DND-41 (cell line): ENCODE measurements at regions not wholly inside any gene's neighbourhood (a gene's known extent, or its start where the extent isn't known, plus 50 kb on each side); places are given as distances from the start of the nearest gene placed in this dataset.

Experiments
- ATAC-seq: fragments of 200-7000 bp; cut with Tn5 transposase; 3 replicates; pipeline ENCODE4 v1.9.1; 2021; ENCODE audit warnings: low read depth; ENCODE audit not compliant: insufficient read depth
- DNase-seq: peaks from one replicate; pipeline ENCODE4 v3.0.0-alpha.2; 2020
- H2AFZ ChIP-seq: 2 replicates; pipeline ENCODE4 v1.6.0; 2012; ENCODE audit warnings: low read depth, low read length
- H3K27ac ChIP-seq: 2 replicates; pipeline ENCODE4 v1.5.1; 2012; ENCODE audit warnings: low read length, inconsistent platforms
- H3K27me3 ChIP-seq: fragments of 200-600 bp; sonication (generic); 2 replicates; pipeline ENCODE4 v1.6.0; 2012; ENCODE audit warnings: low read length, mild to moderate bottlenecking, inconsistent platforms; ENCODE audit not compliant: insufficient read depth, poor library complexity
- H3K36me3 ChIP-seq: 2 replicates; pipeline ENCODE4 v1.5.1; 2012; ENCODE audit warnings: low read length, inconsistent platforms; ENCODE audit not compliant: insufficient read depth
- H3K4me1 ChIP-seq: 2 replicates; pipeline ENCODE4 v1.5.1; 2012; ENCODE audit warnings: mild to moderate bottlenecking, low read length; ENCODE audit not compliant: insufficient read depth
- H3K4me2 ChIP-seq: 2 replicates; pipeline ENCODE4 v1.6.0; 2012; ENCODE audit warnings: mild to moderate bottlenecking, moderate library complexity, low read length, inconsistent platforms; ENCODE audit not compliant: insufficient read depth
- H3K4me3 ChIP-seq, 2 experiments: fragments of 200-600 bp in 1 of 2; shearing (Covaris generic) in 1 of 2; 2 replicates each; pipeline ENCODE4 v1.5.1; 2012 to 2016; ENCODE audit warnings: inconsistent platforms in 2 of 2, low read length in 2 of 2, mild to moderate bottlenecking in 2 of 2, low read depth in 1 of 2, moderate library complexity in 1 of 2
- H3K79me2 ChIP-seq: 2 replicates; pipeline ENCODE4 v1.6.0; 2012; ENCODE audit warnings: low read length, inconsistent platforms; ENCODE audit not compliant: insufficient read depth
- H3K9ac ChIP-seq: 2 replicates; pipeline ENCODE4 v1.6.0; 2012; ENCODE audit warnings: low read depth, mild to moderate bottlenecking, inconsistent platforms, low read length, moderate library complexity
- H3K9me3 ChIP-seq: 2 replicates; pipeline ENCODE4 v1.5.1; 2012; ENCODE audit warnings: low read length, moderate library complexity, mild to moderate bottlenecking, inconsistent platforms; ENCODE audit not compliant: insufficient read depth, severe bottlenecking
- H4K20me1 ChIP-seq: 2 replicates; pipeline ENCODE4 v1.6.0; 2012; ENCODE audit warnings: low read length; ENCODE audit not compliant: insufficient read depth
- CTCF ChIP-seq: IDR thresholded peaks from 2 replicates; pipeline ENCODE4 v1.5.1; 2012; ENCODE audit warnings: borderline replicate concordance, low read length, moderate library complexity, mild to moderate bottlenecking; ENCODE audit not compliant: poor library complexity, severe bottlenecking; ENCODE audit errors: extremely low read depth
- EZH2 ChIP-seq: IDR thresholded peaks from 3 replicates; pipeline ENCODE4 v1.6.1; 2012; ENCODE audit warnings: borderline replicate concordance, low read depth, mild to moderate bottlenecking, moderate library complexity, low read length, inconsistent platforms; ENCODE audit not compliant: severe bottlenecking

GRCh38 chr18:75581336-75582131 is 154.0 kb upstream of the SMIM21 start:
- Histone ChIP-seq H3K36me3 (no peaks in the 10 kb centered on the region), H2AFZ (no peak overlapping the region), H3K27me3 (peaks cover 4% of the 10 kb centered on the region), H3K9ac (no peak overlapping the region), H3K79me2 (no peaks in the 10 kb centered on the region), H4K20me1 (no peaks in the 10 kb centered on the region), H3K4me2 (no peak overlapping the region), H3K27ac (no peak overlapping the region), H3K4me1 (no peaks in the 10 kb centered on the region), H3K4me3 (no peak overlapping the region), H3K9me3 (no peaks in the 10 kb centered on the region)
- no peak for ATAC-seq
- TF ChIP-seq EZH2: no peak
- no peak for TF ChIP-seq CTCF
- DNase-seq: no peak

GRCh38 chr18:75574187-75574586 is 146.7 kb upstream of the SMIM21 start:
- Histone ChIP-seq H3K9ac (no peak overlapping the region), H2AFZ (no peak overlapping the region), H4K20me1 (no peaks in the 10 kb centered on the region), H3K79me2 (no peaks in the 10 kb centered on the region), H3K9me3 (no peaks in the 10 kb centered on the region), H3K27ac (no peak overlapping the region), H3K4me3 (no peak overlapping the region), H3K4me2 (no peak overlapping the region), H3K4me1 (no peaks in the 10 kb centered on the region), H3K27me3 (peaks cover 3% of the 10 kb centered on the region), H3K36me3 (no peaks in the 10 kb centered on the region)
- DNase-seq (no peak), ATAC-seq (no peak)
- TF ChIP-seq CTCF: no peak

- Histone ChIP-seq H3K27me3 (peaks cover 5% of the 10 kb centered on the region), H3K4me1 (no peaks in the 10 kb centered on the region), H3K36me3 (no peaks in the 10 kb centered on the region), H2AFZ (no peak overlapping the region), H4K20me1 (no peaks in the 10 kb centered on the region), H3K9me3 (no peaks in the 10 kb centered on the region), H3K27ac (no peak overlapping the region), H3K4me2 (no peak overlapping the region), H3K79me2 (no peaks in the 10 kb centered on the region), H3K9ac (no peak overlapping the region), H3K4me3 (no peak overlapping the region)
- DNase-seq: no peak
- TF ChIP-seq CTCF (no peak), EZH2 (no peak)
- ATAC-seq: no peak
Measured at GRCh38 chr18:75563150-75563549, 135.6 kb upstream of the SMIM21 start.

- Histone ChIP-seq H3K36me3 (no peaks in the 10 kb centered on the region), H2AFZ (no peak overlapping the region), H3K79me2 (no peaks in the 10 kb centered on the region), H3K9me3 (no peaks in the 10 kb centered on the region), H3K27ac (no peak overlapping the region), H4K20me1 (no peaks in the 10 kb centered on the region), H3K4me1 (no peaks in the 10 kb centered on the region), H3K9ac (no peak overlapping the region), H3K4me3 (no peak overlapping the region), H3K27me3 (peaks cover 5% of the 10 kb centered on the region), H3K4me2 (no peak overlapping the region)
- no peak for TF ChIP-seq EZH2
- TF ChIP-seq CTCF: no peak
- DNase-seq (no peak), ATAC-seq (no peak)
Measured at GRCh38 chr18:75562216-75562615, 134.7 kb upstream of the SMIM21 start.
